RWPE1 (cell line): ENCODE measurements at regions not wholly inside any gene's neighbourhood (a gene's known extent, or its start where the extent isn't known, plus 50 kb on each side); places are given as distances from the start of the nearest gene placed in this dataset.

Experiments used
- CTCF ChIA-PET: fragments of 350-600 bp; sonication (Branson Sonifier 250); formaldehyde crosslinking; extraction: SDS; loops from one replicate; lab custom pipeline; 2021; lab: Yijun Ruan, JAX
- POLR2A ChIA-PET: fragments of 400-600 bp; formaldehyde crosslinking; extraction: SDS; loops from one replicate; lab custom pipeline; 2020; ENCODE audit warnings: antibody characterized with exemption; ENCODE audit not compliant: low non-redundant PET; lab: Yijun Ruan, JAX
- DNase-seq: peaks from one replicate; pipeline ENCODE4 v3.0.0; 2012; ENCODE audit warnings: low spot score
- H3K27ac ChIP-seq: fragments of 450-650 bp; 2 replicates; pipeline ENCODE4 v1.5.1; 2017
- TF ChIP-seq, protein P1 (sequence below): fragments of 450-650 bp; conservative IDR thresholded peaks from 2 replicates; pipeline ENCODE4 v1.5.1; 2017; ENCODE audit warnings: low read depth, mild to moderate bottlenecking

DNA sequence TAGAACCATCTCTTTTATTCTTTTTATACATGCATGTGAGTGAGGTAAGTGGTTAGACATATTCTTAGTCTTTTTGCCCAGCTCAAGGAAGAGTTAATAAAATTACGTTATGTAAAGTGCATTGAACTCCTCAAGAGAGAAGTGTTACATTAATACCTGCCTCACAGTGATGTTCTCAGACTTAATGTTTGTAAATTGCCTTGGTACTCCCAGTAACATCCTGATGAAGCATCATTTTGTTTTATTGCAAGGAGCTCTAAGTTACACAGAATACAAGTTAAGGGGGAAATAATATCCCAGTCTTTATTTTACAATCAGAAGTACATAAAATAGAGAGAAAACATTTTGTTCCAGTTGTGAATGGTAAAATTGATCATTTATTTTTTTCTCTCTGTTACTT, 89.5 kb upstream of the ARRDC3 start:
- no peak overlapping the region for H3K27ac ChIP-seq
- ChIA-PET CTCF (no interaction called here), POLR2A (no interaction called here)
- DNase-seq, result no peak
- TF ChIP-seq, protein P1, sequence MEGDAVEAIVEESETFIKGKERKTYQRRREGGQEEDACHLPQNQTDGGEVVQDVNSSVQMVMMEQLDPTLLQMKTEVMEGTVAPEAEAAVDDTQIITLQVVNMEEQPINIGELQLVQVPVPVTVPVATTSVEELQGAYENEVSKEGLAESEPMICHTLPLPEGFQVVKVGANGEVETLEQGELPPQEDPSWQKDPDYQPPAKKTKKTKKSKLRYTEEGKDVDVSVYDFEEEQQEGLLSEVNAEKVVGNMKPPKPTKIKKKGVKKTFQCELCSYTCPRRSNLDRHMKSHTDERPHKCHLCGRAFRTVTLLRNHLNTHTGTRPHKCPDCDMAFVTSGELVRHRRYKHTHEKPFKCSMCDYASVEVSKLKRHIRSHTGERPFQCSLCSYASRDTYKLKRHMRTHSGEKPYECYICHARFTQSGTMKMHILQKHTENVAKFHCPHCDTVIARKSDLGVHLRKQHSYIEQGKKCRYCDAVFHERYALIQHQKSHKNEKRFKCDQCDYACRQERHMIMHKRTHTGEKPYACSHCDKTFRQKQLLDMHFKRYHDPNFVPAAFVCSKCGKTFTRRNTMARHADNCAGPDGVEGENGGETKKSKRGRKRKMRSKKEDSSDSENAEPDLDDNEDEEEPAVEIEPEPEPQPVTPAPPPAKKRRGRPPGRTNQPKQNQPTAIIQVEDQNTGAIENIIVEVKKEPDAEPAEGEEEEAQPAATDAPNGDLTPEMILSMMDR, result no peak

DNA sequence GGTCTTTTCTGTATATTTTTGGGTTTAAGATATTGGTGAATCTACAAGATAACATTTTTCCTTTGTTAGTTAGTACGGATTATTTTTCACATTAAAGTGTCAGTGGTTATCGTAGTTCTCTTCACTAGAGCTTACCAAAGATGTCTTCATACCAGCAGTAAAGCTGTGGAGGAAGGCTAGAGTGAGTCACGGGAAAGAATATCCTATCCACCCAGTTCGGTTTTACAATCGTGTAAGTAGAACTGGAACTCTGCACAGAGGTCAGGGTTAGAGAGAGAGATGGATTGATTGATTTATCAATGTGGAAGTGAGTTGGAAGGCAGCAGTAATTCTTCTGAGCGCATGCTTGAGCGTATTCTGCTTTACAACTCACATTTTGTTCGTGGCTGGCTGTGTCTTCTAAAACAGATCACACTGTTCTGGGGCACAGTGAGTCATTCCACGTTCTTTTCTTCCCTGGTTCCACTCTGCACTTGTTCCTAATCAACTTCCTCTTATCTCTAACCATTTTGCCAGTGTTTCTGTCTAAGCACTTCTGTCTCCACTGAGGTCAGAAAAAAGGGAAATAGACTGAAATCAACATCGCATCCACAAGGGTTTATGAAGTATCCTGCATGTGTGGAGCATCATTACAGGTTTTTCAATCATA, 86.5 kb upstream of the ARRDC3 start:
- TF ChIP-seq, protein P1, result no peak
- no peak for DNase-seq
- H3K27ac ChIP-seq, result no peak overlapping the region
- CTCF ChIA-PET, result no interaction called here
- POLR2A ChIA-PET, result no interaction called here

GRCh38 chr5:91468651-91469422, 85.7 kb upstream of the ARRDC3 start:
- TF ChIP-seq, protein P1, result no peak
- H3K27ac ChIP-seq, result no peak overlapping the region
- ChIA-PET CTCF (no interaction called here), POLR2A (no interaction called here)
- no peak for DNase-seq

- POLR2A ChIA-PET, result no interaction called here
- TF ChIP-seq, protein P1, result no peak
- CTCF ChIA-PET, result interaction anchor here (0.7 kb wide), 2 partner anchors 34 to 128 kb away, joined by 4 to 6 read pairs; no protein-coding TSS in a partner anchor
- H3K27ac ChIP-seq, result no peak overlapping the region
- DNase-seq, result no peak
These were observed 81.9 kb upstream of the ARRDC3 start for GRCh38 chr5:91464886-91465646.

GRCh38 chr5:91457681-91458058, 74.6 kb upstream of the ARRDC3 start:
- TF ChIP-seq, protein P1, result no peak

GRCh38 chr5:91456928-91457680, 74.0 kb upstream of the ARRDC3 start:
- H3K27ac ChIP-seq, result no peak overlapping the region
- TF ChIP-seq, protein P1, result no peak
- ChIA-PET POLR2A (no interaction called here), CTCF (interaction anchor here (0.6 kb wide), 1 partner anchor 1449 kb away, joined by 3 read pairs; no protein-coding TSS in a partner anchor)
- no peak for DNase-seq

More at GRCh38 chr5:91457681-91458058, 74.6 kb upstream of the ARRDC3 start:
- DNase-seq, result no peak
- no peak overlapping the region for H3K27ac ChIP-seq
- ChIA-PET CTCF (no interaction called here), POLR2A (no interaction called here)
